C1 segment of cervical spinal cord (tissue), 14 donors: ENCODE measurements at regions not wholly inside any gene's neighbourhood (a gene's known extent, or its start where the extent isn't known, plus 50 kb on each side); places are given as distances from the start of the nearest gene placed in this dataset.

Experiments used
- DNase-seq, 14 donors: peaks; one replicate each; lab custom pipeline; 2025; lab: John Stamatoyannopoulos, UW

DNA sequence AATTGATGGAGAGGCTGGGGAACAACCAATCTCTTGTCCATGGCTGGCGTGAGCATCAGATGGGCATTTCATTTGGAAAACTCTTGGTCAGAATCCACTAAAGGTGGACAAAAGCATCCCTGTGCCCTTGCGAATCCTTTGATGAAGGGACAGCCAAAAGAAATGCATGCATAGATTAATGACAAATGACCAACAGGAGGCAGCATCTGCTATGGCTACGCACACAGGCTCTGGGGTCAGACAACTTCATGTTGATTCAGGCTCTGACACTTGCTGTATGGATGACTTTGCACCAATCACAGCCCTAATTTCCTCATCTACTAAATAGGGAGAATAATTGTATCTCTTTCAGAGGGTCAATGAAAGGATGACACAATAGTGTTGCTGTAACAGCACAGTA, 117.5 kb downstream of the ASCL4 start:
- DNase-seq = no peak

DNA sequence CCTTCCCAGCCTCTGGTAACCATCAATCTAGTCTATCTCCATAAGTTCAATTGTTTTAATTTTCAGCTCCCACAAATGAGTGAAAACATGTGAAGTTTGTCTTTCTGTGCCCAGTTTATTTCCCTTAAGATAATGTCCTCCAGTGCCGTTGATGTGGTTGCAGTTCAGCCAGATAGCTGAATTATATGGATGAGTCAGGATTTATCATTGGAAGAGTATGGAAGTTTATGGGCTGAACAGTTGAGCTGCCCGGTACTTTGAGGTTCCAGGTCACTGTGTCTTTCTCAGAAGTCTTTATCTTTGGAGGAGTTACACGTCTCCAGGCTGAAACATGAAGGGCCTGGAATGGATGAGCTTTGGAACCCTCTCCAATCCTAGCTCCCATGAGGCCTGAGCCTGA, 120.1 kb downstream of the ASCL4 start:
- DNase-seq = no peak

DNA sequence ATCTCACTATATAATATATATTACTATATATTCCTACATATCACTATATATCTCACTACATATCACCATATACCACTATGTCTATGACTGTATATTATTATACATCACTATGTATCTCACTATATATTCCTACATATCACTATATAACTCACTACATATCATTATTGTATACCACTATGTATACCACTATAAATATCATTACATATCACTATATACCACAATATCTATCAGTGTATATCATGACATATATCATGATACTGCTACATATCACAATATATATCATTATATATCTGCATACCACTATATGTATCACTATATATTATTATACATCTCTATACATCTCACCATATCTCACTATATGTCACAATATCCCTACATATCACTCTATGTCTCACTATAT, 121.5 kb downstream of the ASCL4 start:
- no peak for DNase-seq

DNA sequence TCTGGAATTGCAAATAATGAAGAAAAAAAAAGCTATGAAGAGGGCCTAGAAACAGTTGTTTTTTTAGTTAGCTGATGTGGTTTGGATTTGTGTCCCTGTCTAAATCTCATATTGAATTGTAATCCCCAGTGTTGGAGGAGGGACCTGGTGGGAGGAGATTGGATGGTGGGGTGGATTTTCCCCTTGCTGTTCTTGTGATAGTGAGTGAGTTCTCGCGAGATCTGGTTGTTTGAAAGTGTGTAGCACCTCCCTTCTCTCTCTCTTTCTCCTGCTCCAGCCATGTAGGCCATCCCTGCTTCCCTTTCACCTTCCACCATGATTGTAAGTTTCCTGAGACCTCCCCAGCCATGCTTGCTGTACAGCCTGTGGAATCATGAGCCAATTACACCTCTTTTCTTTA, 126.1 kb downstream of the ASCL4 start:
- DNase-seq = no peak

DNA sequence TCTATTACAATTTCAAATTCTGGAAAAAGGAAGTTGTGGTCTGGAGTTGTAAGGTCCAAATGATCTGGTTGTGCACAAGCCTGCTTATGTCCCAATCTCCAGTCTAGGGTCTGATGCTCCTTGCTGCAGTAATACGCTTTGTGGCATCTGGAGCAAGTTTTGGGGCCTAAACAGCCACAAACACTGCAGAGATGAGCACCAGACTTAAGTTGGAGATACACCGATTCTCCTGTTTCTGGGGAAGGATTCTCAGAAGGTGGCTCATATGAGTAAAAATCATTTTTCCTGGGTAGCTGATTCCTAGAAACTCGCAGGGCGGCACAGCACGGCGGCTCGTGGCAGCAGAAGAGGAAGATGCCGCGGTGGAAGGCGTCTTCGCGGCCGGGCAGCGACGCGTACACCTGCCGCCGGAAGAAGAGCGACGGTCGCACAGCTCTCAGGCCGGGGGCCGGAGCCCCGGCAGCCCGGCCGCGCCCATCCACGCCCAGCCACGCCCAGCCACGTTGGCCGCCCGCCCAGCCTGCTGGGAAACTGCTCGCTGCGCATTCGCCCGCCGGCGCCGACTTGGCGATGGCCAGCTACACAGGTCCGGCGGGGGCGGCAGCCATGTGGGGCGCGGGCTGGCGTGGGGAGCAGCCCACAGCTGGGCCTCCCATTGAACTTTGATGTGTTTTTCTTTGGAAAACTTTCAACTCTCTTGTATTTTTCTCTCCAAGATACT, 129.0 kb downstream of the ASCL4 start:
- DNase-seq = no peak

DNA sequence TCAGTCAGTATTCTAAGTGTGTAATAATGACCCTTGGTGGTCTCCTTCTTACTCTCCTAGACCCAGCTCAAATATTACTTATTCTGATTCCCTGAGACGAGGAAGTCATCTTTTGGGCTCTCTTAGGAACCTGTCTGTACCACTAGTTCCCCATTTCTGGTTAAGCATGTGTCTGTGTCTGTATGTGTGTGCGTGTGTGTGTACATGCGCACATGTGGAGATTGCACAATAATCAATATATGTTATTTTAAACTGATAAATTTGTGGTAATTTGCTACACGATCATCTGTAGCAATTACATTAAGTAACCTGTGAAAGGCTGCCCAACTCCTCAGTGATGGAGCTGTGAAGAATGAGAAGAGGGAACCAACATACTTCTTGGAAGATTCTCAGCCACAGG, 132.2 kb downstream of the ASCL4 start:
- DNase-seq = no peak

DNA sequence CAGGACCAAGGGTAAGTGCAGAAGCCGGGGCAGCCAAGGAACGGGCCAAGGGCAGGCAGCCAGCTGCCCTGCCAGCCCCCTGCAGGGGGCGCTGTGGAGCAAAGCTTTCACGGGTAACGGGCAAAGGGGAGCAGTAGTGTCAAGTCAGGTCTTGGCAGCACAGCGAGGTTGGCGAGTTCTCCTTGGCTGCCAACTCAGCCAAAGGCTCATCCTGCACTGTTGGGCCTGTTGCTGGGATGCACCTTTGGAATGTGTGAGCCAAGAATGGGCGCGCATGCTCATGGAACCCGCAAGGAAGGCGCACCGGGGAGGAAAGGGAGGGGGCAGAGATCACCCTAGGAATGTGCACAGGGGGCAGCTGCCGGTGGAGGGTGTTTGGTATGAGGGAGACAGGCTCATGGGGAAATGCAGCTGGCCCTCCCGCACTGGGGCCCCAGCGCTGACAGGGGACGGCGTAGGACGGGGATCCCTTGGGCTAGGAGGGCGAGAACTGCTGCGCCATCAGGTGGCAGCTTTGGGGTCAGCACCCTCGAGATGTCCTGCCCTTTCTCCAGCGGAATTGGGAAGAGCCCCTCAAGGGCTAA, 138.0 kb downstream of the ASCL4 start:
- DNase-seq = peak in 12 of 14 donors; percentile 7 to 83 (median 63)

DNA sequence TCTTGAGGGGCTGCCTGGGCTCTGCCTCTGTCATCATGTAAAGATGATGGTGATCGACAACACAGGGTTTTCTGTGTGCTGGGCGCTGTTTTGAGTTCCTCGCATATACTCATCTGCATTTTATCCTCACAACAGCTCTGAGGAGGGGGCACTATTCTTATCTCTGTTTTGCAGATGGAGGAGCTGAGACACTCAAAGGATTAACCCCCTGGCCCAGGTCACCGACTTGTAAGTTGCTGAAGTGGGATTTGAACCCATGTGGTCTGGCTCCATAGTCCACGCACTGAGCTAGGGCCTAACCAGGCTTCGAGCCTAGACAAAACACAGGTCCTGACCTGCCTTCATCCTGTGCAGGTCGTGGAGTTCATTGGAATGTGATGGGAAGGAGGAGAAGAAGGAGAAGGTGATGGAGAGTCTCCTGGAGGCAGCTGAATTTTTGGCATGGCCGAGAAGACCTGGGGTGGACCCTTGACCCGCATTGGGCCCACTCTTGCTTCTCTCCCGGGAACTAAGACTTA, 140.0 kb downstream of the ASCL4 start:
- no peak for DNase-seq

DNA sequence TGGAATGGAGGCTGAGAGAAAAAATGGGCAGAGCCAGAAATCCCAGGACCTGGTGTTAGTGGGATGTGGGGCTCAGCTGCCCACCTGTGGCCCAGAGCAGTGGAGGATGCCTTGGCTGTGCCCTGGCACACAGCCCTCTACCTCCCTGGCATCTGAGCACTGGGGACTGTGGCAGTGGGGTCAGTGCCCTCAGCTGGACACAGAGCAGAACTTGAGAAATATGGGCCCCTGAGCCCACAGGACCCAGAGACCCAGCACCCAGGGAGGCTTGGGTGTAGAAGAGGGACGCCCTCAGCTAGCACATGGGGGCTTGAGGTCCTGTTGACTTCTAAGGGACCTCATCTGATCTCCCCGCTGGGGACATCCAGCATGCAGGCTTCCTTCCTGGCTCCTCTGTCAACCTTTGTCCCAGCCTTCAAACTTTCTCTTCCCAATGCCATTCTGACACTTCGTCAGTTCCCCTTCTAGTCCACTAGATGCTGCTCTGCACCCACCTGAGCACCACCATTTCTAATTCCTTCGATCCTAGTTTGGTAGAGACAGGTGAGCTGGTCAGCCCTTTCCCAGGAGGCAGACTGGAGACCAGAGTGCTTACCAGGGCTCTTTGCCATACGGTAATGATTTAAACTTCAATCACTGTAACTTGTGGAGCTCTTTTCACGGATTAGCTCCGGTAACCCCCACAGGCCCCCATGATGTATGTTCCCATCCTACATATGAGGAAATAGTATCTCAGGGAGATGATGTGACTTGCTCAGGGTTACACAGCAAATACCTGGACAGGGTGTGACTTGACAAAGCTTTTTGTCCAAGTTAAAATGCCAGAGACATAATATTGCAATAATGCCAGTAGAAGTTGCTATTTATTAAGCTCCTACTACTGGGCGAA, 143.7 kb downstream of the ASCL4 start:
- DNase-seq = peak in 1 of 14 donors; percentile 3

DNA sequence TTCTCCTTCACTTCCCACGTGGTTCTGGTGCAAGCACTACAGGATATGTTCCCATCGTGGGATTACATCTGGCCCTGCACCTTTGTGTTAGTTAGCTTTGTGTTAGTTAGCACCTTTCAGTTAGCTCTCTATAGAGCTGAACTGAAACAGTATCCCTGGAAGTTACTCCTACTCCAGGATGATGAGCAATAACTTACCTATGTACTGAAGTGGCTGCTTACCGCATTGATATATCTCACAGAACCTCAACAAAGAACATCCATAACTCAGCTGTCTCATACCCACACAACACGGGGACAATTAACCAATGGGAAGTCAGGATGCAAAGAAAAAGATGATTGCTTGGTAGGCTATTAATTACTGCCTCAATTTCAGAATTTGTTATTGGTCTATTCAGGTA, 146.6 kb downstream of the ASCL4 start:
- DNase-seq = no peak

DNA sequence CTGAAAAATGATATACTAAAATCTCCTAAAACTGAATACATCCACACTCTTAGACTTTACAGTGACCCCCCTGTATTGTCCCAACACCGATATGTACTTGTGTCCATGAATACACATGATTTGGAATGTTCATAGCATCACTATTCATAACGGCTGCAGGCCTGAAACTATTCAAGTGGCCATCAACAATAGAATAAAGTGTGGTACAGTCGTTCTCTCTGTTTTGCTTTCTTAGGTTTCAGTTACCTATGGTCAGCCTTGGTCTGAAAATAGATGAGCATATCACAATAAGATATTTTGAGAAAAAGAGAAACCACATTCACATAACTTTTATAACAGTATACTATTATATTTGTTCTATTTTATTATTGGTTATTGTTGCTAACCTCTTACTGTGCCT, 150.6 kb downstream of the ASCL4 start:
- DNase-seq = no peak

DNA sequence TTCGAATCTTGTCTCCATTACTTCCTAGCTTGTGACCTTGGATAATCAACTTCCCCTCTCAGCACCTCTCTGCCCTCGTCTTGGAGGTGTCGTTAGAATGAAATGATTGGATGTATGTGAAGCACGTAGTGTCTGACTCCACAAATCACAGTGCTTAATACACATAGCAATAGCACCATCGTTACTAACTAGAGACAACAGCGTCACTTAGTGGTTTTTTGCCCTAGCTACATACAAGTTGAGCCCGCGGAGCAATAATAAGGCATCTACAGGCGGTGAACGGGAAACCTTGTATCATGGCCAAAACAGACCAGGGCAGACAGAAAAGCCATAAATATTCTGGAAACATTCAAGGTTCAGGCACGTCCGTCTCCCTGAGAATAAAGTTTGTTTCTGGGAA, 154.9 kb downstream of the ASCL4 start:
- peak in 1 of 14 donors; percentile 5 for DNase-seq

DNA sequence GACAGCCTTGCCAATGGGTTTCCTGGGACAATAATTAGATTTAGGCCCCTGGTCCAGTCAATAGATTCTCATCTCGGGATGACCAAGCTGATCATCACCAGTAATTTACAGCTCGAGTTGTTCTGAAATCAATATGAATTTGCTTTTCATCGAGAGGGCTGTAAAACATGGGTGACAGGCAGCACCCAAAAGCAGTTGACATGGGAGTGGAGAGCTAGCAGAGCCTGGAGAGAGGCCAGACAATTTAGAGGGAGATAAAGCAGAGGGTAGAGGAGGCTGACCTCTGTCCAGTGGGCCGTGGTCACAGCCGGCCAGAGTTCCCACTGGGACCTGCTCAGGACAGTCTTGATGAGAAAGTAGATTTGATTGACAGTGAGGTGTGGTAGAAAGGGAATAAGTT, 157.3 kb downstream of the ASCL4 start:
- DNase-seq = no peak

DNA sequence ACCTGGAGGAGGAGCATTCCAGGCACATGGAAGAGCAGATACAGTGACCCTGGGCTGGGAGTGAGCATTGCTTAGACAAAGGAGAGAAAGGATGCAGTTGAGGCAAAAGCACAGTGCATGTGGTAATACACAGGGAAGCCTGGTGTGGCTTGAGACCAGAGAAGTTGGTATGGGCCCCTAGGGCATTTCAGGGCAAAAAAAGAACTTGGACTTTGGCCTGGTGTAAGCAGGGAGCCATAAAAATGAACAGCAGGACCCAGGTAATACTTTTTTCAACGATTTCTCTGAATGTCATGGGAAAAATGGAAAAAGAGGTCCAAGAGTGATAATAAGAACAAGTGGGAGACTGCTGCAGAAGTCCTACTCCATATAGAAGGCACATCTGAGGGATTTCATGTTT, 163.9 kb downstream of the ASCL4 start:
- DNase-seq = no peak

DNA sequence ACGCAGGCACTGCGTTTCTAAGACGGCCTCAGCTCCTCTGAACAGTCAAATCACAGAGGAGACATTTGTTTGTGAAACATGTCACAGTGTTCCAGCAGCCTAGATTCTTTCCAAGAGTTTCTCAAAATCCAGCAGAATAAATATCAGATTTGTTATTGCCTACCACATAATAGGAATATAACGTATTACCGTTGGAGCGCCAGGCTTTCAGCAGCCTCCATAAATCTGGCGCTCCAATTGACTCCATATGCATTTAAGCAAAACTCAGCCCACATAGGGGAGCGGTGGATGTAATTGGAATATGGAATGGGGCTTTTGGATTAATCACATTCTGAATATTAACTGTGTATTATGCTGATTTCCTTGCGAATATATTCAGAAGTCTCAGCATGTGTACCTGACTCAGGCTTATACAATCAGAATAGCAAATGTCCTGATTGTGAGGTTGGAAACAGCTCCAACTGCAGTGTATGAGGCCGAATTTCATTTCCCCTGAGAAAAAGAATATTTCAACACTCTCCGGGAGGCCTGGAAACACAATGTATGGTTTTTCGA, 174.0 kb downstream of the ASCL4 start:
- no peak for DNase-seq

DNA sequence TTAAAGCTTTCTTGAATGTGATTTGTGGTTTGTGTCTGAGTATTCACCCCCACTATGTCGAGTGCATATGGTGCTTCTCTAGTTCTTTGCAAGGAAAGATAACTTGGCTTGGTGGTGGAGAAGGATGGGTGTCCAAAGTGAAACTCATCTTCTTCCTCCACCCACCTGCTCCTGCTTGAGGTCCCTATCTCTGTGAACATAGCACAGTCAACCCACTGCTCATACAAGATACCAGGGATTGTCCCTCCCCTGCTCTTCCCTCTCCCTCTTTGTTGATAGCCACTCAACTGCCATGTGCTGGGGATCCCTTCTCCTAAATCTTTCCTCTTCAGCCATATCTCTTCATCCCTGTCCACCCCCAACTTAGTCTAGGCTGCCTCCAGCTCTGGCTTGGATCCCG, 176.5 kb downstream of the ASCL4 start:
- DNase-seq = no peak

DNA sequence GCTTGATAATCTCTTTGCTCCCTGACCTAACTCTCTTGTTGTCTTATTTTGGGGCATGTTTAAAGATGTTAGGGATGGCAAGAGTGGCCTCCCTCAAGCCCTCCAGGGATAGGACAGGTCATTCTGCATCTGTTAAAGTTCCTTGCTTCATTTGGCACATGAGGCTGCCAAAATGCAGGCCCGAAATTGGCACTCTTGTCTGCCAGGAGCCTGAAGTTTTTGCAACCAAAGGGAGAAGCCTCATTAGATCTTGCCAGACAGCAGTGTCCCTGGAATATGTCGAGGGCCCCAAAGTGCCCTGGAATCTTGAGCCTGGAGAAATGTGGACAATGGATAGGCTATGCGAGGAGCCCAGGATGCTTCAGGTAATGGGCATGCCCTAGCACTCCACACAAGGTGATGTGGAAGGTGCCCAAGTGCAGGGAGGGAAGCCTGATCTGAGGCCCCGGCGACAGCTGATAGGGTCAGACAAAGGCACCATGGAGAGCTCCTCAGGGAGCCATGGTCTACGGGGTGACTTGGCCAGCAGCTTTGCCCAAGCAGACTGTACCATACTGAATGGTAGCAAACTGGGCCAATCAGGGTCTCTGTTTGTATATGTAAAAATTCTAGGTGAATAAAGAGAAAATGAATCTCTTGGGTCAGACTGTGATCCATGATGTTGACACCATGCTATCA, 173.0 kb upstream of the WSCD2 start:
- no peak for DNase-seq

DNA sequence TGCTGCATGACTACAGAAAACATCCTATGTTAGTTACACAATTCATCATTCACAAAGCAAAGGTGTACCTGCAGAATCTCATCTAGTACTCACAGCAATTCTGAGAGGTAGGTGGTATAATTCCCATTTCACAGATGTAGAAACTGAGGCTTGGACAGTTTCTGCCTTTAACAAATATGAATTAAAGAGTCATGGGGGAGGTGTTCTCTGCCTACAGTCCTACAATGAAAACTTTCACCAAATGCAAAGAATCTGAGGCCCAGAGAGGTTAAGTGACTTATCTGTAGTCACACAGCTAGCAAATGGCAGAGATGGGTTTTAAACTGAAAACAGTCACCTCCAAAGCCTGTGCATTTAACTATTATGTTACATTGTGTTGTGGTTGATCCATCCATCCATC, 171.6 kb upstream of the WSCD2 start:
- DNase-seq = no peak

DNA sequence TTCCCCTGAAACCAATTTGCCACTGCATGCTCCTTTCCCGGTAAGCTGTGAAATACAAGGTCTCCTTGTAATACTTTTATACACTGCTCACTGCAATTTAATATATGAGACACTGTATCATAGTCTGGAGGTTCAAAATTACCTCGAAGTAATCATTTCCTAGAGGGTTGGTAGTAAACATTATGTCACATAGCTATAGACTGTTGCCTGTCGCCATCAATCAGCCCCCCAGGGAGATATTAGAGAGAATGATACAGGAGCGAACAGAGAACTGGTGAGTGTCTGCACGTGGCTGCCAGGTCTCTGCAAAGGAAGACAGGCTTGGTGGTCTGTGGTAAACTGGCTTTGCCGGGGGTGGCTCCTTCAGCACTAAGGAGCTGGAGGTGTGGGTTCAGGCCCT, 165.5 kb upstream of the WSCD2 start:
- no peak for DNase-seq

DNA sequence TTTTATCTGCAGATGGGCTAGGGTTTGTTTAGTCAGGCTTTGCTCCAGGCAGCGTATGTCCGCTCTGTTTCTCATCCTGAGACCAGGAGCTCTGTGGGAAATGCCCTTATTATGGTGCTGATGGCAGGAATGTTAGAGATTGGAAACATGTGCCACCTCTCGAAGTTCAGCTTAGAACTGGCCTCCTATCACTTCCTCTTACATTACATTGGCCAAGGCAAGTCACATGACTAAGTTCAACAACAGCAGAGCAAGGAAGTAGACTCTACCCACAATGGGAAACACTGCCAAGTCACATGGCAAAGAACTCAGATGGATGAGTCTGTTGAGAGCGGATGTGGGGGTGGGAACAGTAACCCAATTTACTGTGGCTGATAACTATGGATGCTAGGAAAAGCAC, 161.9 kb upstream of the WSCD2 start:
- DNase-seq = no peak

DNA sequence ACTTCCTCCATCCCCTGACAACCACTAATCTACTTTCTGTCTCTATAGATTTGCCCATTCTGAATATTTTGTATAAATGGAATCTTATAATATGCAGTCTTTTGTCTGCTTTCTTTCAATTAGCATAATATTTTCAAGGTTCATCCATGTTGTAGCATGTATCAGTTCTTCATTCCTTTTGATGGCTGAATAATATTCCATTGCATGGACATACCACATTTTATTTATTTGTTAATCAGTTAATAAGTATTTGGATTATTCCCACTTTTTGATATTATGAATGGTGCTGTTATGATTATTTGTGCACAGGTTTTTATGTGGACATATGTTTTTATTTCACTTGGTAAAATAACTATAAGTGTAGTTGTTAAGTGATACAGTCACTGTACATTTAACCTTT, 155.1 kb upstream of the WSCD2 start:
- DNase-seq = no peak

DNA sequence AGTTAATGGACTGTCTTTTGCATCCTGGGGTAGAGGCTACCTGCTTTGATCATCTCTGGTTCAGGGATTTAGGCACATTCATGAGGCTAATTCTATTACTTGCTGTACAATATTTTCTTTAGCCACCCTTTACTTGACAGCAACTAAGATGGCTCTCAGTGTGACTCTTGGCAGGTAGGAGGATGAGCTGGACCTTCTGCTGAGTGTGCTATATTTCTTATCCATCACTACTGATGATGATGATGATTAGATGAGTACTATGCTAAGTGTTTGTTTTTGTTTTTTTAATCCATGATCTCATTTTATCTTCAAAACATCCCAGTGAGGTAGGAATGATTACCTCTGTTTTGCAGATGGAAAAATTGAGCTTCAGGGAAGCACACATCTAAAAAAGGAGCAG, 152.8 kb upstream of the WSCD2 start:
- DNase-seq = no peak
